Neural cell (in vitro differentiated cells): ENCODE measurements at regions not wholly inside any gene's neighbourhood (a gene's known extent, or its start where the extent isn't known, plus 50 kb on each side); places are given as distances from the start of the nearest gene placed in this dataset.

Experiments used
- EP300 ChIP-seq: fragments of 450-650 bp; conservative IDR thresholded peaks from 2 replicates; pipeline ENCODE4 v1.6.1; 2014; ENCODE audit warnings: antibody characterized with exemption, mild to moderate bottlenecking, moderate library complexity; ENCODE audit not compliant: poor library complexity, severe bottlenecking
- EZH2 ChIP-seq: fragments of 200-600, 300-800 bp; shearing (Covaris generic), sonication (generic); IDR thresholded peaks from 2 replicates; pipeline ENCODE4 v1.6.1; 2014; ENCODE audit warnings: antibody characterized with exemption, low read length, borderline replicate concordance, mild to moderate bottlenecking; ENCODE audit not compliant: insufficient read depth, poor library complexity, severe bottlenecking
- POLR2AphosphoS5 ChIP-seq: IDR thresholded peaks from 2 replicates; pipeline ENCODE4 v1.6.1; 2012
- TF ChIP-seq, protein P1 (sequence below): fragments of 450-650 bp; IDR thresholded peaks from 2 replicates; pipeline ENCODE4 v1.5.1; 2014; ENCODE audit warnings: antibody characterized with exemption, mild to moderate bottlenecking, moderate library complexity; ENCODE audit not compliant: poor library complexity, severe bottlenecking

DNA sequence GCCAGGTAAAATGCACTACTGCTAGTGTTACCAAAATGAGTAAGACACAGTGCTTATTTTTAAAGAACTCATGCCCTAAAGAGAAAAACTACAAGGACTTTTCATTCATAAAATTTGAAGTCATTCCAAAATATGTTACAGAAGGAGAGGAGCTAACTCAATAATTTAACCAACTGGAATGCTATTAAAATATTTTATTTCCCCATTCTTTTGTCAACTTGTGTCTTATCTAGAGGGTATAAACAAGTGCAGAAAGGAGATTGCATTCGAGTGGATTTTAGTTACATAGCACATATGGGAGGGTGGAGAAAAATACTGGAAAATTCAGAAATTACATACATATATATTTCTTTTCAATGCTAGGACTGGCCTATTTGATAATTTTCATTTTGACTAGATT is 131.0 kb upstream of the IRS2 start:
- TF ChIP-seq POLR2AphosphoS5 (no peak), EZH2 (no peak), EP300 (no peak)
- TF ChIP-seq, protein P1, sequence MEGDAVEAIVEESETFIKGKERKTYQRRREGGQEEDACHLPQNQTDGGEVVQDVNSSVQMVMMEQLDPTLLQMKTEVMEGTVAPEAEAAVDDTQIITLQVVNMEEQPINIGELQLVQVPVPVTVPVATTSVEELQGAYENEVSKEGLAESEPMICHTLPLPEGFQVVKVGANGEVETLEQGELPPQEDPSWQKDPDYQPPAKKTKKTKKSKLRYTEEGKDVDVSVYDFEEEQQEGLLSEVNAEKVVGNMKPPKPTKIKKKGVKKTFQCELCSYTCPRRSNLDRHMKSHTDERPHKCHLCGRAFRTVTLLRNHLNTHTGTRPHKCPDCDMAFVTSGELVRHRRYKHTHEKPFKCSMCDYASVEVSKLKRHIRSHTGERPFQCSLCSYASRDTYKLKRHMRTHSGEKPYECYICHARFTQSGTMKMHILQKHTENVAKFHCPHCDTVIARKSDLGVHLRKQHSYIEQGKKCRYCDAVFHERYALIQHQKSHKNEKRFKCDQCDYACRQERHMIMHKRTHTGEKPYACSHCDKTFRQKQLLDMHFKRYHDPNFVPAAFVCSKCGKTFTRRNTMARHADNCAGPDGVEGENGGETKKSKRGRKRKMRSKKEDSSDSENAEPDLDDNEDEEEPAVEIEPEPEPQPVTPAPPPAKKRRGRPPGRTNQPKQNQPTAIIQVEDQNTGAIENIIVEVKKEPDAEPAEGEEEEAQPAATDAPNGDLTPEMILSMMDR = no peak
